Mesenchymal stem cell (in vitro differentiated cells and primary cell): ENCODE measurements at regions not wholly inside any gene's neighbourhood (a gene's known extent, or its start where the extent isn't known, plus 50 kb on each side); places are given as distances from the start of the nearest gene placed in this dataset.

Experiments used
- DNase-seq: peaks from one replicate; pipeline ENCODE4 v3.0.0-alpha.2; 2013
- H2AFZ ChIP-seq: one replicate; pipeline ENCODE4 v1.6.1; 2013; ENCODE audit warnings: low read depth, mild to moderate bottlenecking, control low read depth, inconsistent platforms, low read length, moderate library complexity
- H2AK5ac ChIP-seq: 2 replicates; pipeline ENCODE4 v1.6.1; 2013; ENCODE audit warnings: low read length, moderate library complexity, mild to moderate bottlenecking, inconsistent platforms; ENCODE audit not compliant: severe bottlenecking
- H2BK120ac ChIP-seq: one replicate; pipeline ENCODE4 v1.6.1; 2013; ENCODE audit warnings: low read depth, mild to moderate bottlenecking, inconsistent platforms, low read length, moderate library complexity
- H2BK12ac ChIP-seq, 2 experiments: one replicate each; pipeline ENCODE4 v1.6.1; 2013; ENCODE audit warnings: inconsistent platforms in 2 of 2, low read length in 2 of 2, mild to moderate bottlenecking in 2 of 2, moderate library complexity in 2 of 2, control low read depth in 1 of 2
- H2BK15ac ChIP-seq: one replicate; pipeline ENCODE4 v1.6.1; 2013; ENCODE audit warnings: mild to moderate bottlenecking, low read depth, inconsistent platforms; ENCODE audit not compliant: poor library complexity, severe bottlenecking
- H2BK5ac ChIP-seq: 2 replicates; pipeline ENCODE4 v1.6.1; 2013; ENCODE audit warnings: low read depth, mild to moderate bottlenecking, low read length, control low read depth, inconsistent platforms; ENCODE audit not compliant: poor library complexity, severe bottlenecking
- H3K14ac ChIP-seq, 2 experiments: one replicate each; pipeline ENCODE4 v1.6.1; 2013; ENCODE audit warnings: inconsistent platforms in 2 of 2, low read length in 2 of 2, control low read depth in 1 of 2, mild to moderate bottlenecking in 1 of 2, moderate library complexity in 1 of 2
- H3K18ac ChIP-seq, 2 experiments: one replicate each; pipeline ENCODE4 v1.6.1; 2013; ENCODE audit warnings: inconsistent platforms in 2 of 2, low read length in 2 of 2, control low read depth in 1 of 2, low read depth in 1 of 2, mild to moderate bottlenecking in 1 of 2
- H3K23ac ChIP-seq, 2 experiments: one replicate each; pipeline ENCODE4 v1.6.1; 2013; ENCODE audit warnings: inconsistent platforms in 2 of 2, low read length in 2 of 2, mild to moderate bottlenecking in 2 of 2, moderate library complexity in 2 of 2, control low read depth in 1 of 2
- H3K27ac ChIP-seq: 2 replicates; pipeline ENCODE4 v1.5.1; 2013; ENCODE audit warnings: mild to moderate bottlenecking, moderate library complexity, low read length, control low read depth, inconsistent platforms; ENCODE audit not compliant: poor library complexity, severe bottlenecking
- H3K27me3 ChIP-seq, 2 experiments: 2 replicates each; pipeline versions ENCODE4 v1.6.1 to v1.7.0; 2013; ENCODE audit warnings: low read length in 2 of 2, mild to moderate bottlenecking in 2 of 2, moderate library complexity in 2 of 2, control low read depth in 1 of 2, inconsistent platforms in 1 of 2; ENCODE audit not compliant: control insufficient read depth in 1 of 2, insufficient read depth in 1 of 2
- H3K36me3 ChIP-seq, 2 experiments: 2 replicates each; pipeline versions ENCODE4 v1.6.1 to v1.7.0; 2013; ENCODE audit warnings: low read length in 2 of 2, control low read depth in 1 of 2, inconsistent platforms in 1 of 2, low read depth in 1 of 2, mild to moderate bottlenecking in 1 of 2; ENCODE audit not compliant: insufficient read depth in 2 of 2, control insufficient read depth in 1 of 2
- H3K4ac ChIP-seq, 2 experiments: one replicate each; pipeline ENCODE4 v1.6.1; 2013; ENCODE audit warnings: inconsistent platforms in 2 of 2, low read length in 2 of 2, mild to moderate bottlenecking in 2 of 2, moderate library complexity in 2 of 2, control low read depth in 1 of 2, low read depth in 1 of 2
- H3K4me1 ChIP-seq: 2 replicates; pipeline ENCODE4 v1.6.1; 2013; ENCODE audit warnings: low read depth, low read length, control low read depth; ENCODE audit not compliant: control insufficient read depth, insufficient read depth
- H3K4me2 ChIP-seq: 2 replicates; pipeline ENCODE4 v1.6.1; 2013; ENCODE audit warnings: low read length, mild to moderate bottlenecking, inconsistent platforms; ENCODE audit not compliant: poor library complexity, severe bottlenecking
- H3K4me3 ChIP-seq, 2 experiments: 2 replicates each; pipeline versions ENCODE4 v1.5.1 to v1.7.0; 2013; ENCODE audit warnings: low read length in 2 of 2, mild to moderate bottlenecking in 2 of 2, control low read depth in 1 of 2, low read depth in 1 of 2; ENCODE audit not compliant: insufficient read depth in 1 of 2
- H3K79me1 ChIP-seq: replicated peaks from 2 replicates; pipeline ENCODE4 v1.6.1; 2013; ENCODE audit warnings: mild to moderate bottlenecking, control low read depth, low read length, inconsistent platforms; ENCODE audit not compliant: poor library complexity, severe bottlenecking
- H3K9ac ChIP-seq: 2 replicates; pipeline ENCODE4 v1.7.0; 2013; ENCODE audit warnings: mild to moderate bottlenecking, low read length, moderate library complexity
- H3K9me3 ChIP-seq: 2 replicates; pipeline ENCODE4 v1.7.0; 2013; ENCODE audit warnings: mild to moderate bottlenecking, low read length; ENCODE audit not compliant: control insufficient read depth
- H4K8ac ChIP-seq: one replicate; pipeline ENCODE4 v1.6.1; 2013; ENCODE audit warnings: inconsistent platforms, mild to moderate bottlenecking, low read length, moderate library complexity
- H4K91ac ChIP-seq: one replicate; pipeline ENCODE4 v1.6.1; 2013; ENCODE audit warnings: mild to moderate bottlenecking, low read length, inconsistent platforms
- WGBS: methylation state at CpG from one replicate; pipeline ENCODE4 v1.1.7; 2013; ENCODE audit warnings: mixed read lengths; 5-methylcytosine and 5-hydroxymethylcytosine counted together

- H4K8ac ChIP-seq, result no peak overlapping the region
- no peak overlapping the region for H3K23ac ChIP-seq
- no peak for DNase-seq
- no peak overlapping the region for H3K14ac ChIP-seq
- no peak overlapping the region for H4K91ac ChIP-seq
- no peak overlapping the region for H2BK12ac ChIP-seq
- no peak overlapping the region for H2AFZ ChIP-seq
- no peaks in the 10 kb centered on the region for H3K9me3 ChIP-seq
- no peaks in the 10 kb centered on the region for H3K79me1 ChIP-seq
- no peak overlapping the region for H3K18ac ChIP-seq
- no peak overlapping the region for H3K4me2 ChIP-seq
- H3K4ac ChIP-seq, result no peak overlapping the region
- H3K9ac ChIP-seq, result no peak overlapping the region
- no peak overlapping the region for H3K4me3 ChIP-seq
- peaks cover 16 to 21% of the 10 kb centered on the region in 2 experiments for H3K27me3 ChIP-seq
- no peak overlapping the region for H2BK15ac ChIP-seq
- H3K36me3 ChIP-seq, result no peaks in the 10 kb centered on the region
- no peak overlapping the region for H2AK5ac ChIP-seq
- H2BK5ac ChIP-seq, result no peak overlapping the region
- H2BK120ac ChIP-seq, result no peak overlapping the region
- no peak overlapping the region for H3K27ac ChIP-seq
- no peaks in the 10 kb centered on the region for H3K4me1 ChIP-seq
- 92% methylated on average over 8 of the region's 8 CpGs for WGBS
These were observed 355.0 kb upstream of the GATB start for GRCh38 chr4:152115794-152116193.

GRCh38 chr4:152115118-152115517 lies 354.3 kb upstream of the GATB start:
- Histone ChIP-seq H3K27me3 (peaks cover 16 to 21% of the 10 kb centered on the region in 2 experiments), H2BK5ac (no peak overlapping the region), H2BK12ac (no peak overlapping the region), H3K14ac (no peak overlapping the region), H3K18ac (no peak overlapping the region), H2AK5ac (no peak overlapping the region), H3K79me1 (no peaks in the 10 kb centered on the region), H4K91ac (no peak overlapping the region), H3K4me1 (no peaks in the 10 kb centered on the region), H3K23ac (no peak overlapping the region), H2BK15ac (no peak overlapping the region), H2BK120ac (no peak overlapping the region), H3K27ac (no peak overlapping the region), H3K4ac (no peak overlapping the region), H2AFZ (no peak overlapping the region), H3K9me3 (no peaks in the 10 kb centered on the region), H3K36me3 (no peaks in the 10 kb centered on the region), H3K4me3 (no peak overlapping the region), H4K8ac (peak overlapping the region; percentile 36), H3K9ac (no peak overlapping the region), H3K4me2 (no peak overlapping the region)
- no peak for DNase-seq
- WGBS, result 71% methylated on average over 2 of the region's 3 CpGs

GRCh38 chr4:152114562-152114961 lies 353.8 kb upstream of the GATB start:
- no peak overlapping the region for H3K23ac ChIP-seq
- H3K9ac ChIP-seq, result no peak overlapping the region
- H3K4me2 ChIP-seq, result no peak overlapping the region
- no peak overlapping the region for H2BK5ac ChIP-seq
- DNase-seq, result no peak
- H2AK5ac ChIP-seq, result no peak overlapping the region
- H2BK12ac ChIP-seq, result no peak overlapping the region
- no peak overlapping the region for H4K8ac ChIP-seq
- no peaks in the 10 kb centered on the region for H3K79me1 ChIP-seq
- H3K27ac ChIP-seq, result no peak overlapping the region
- no peaks in the 10 kb centered on the region for H3K4me1 ChIP-seq
- H2BK120ac ChIP-seq, result no peak overlapping the region
- H3K18ac ChIP-seq, result no peak overlapping the region
- H3K9me3 ChIP-seq, result no peaks in the 10 kb centered on the region
- no peak overlapping the region for H3K14ac ChIP-seq
- H3K4me3 ChIP-seq, result no peak overlapping the region
- H2AFZ ChIP-seq, result no peak overlapping the region
- H3K4ac ChIP-seq, result no peak overlapping the region
- no peaks in the 10 kb centered on the region for H3K36me3 ChIP-seq
- WGBS, result 67% methylated on average over 3 of the region's 3 CpGs
- H2BK15ac ChIP-seq, result no peak overlapping the region
- H4K91ac ChIP-seq, result no peak overlapping the region
- H3K27me3 ChIP-seq, result peaks cover 16 to 21% of the 10 kb centered on the region in 2 experiments

- Histone ChIP-seq H2BK120ac (no peak overlapping the region), H2AK5ac (no peak overlapping the region), H4K8ac (no peak overlapping the region), H2BK15ac (no peak overlapping the region), H3K79me1 (no peaks in the 10 kb centered on the region), H3K27ac (no peak overlapping the region), H3K14ac (no peak overlapping the region), H4K91ac (no peak overlapping the region), H3K4me2 (no peak overlapping the region), H2BK12ac (no peak overlapping the region), H2AFZ (no peak overlapping the region), H3K4me1 (peaks cover 1% of the 10 kb centered on the region), H3K4me3 (no peak overlapping the region), H3K27me3 (peaks cover 4 to 10% of the 10 kb centered on the region in 2 experiments), H3K9ac (no peak overlapping the region), H2BK5ac (no peak overlapping the region), H3K9me3 (no peaks in the 10 kb centered on the region), H3K36me3 (no peaks in the 10 kb centered on the region), H3K23ac (no peak overlapping the region), H3K18ac (no peak overlapping the region), H3K4ac (no peak overlapping the region)
- DNase-seq, result no peak
- WGBS, result 72% methylated on average over 2 of the region's 2 CpGs
These were observed 352.1 kb upstream of the GATB start for GRCh38 chr4:152112887-152113286.
